SK-N-SH treated with all-trans-retinoic acid at 6 μM for 48 hours (cell line): ENCODE measurements at regions not wholly inside any gene's neighbourhood (a gene's known extent, or its start where the extent isn't known, plus 50 kb on each side); places are given as distances from the start of the nearest gene placed in this dataset.

Experiments used
- ATAC-seq: fragments of 200-7000 bp; cut with Tn5 transposase; 3 replicates; pipeline ENCODE4 v1.9.1; 2020; ENCODE audit warnings: mild to moderate bottlenecking, moderate library complexity
- ARNTL ChIP-seq: fragments of 450-650 bp; formaldehyde crosslinking; IDR thresholded peaks from 2 replicates; pipeline ENCODE4 v1.5.0; 2020; ENCODE audit warnings: low read depth, mild to moderate bottlenecking, moderate library complexity, borderline replicate concordance
- BACH2 ChIP-seq: fragments of 250-450 bp; sonication (Bioruptor Pico); IDR thresholded peaks from 2 replicates; pipeline ENCODE4 v1.9.0; 2021; ENCODE audit warnings: mild to moderate bottlenecking, borderline replicate concordance
- CREB5 ChIP-seq: fragments of 250-450 bp; sonication (Bioruptor Pico); IDR thresholded peaks from 2 replicates; pipeline ENCODE4 v1.5.1; 2020; ENCODE audit warnings: low read depth, mild to moderate bottlenecking, moderate library complexity
- ESRRG ChIP-seq: fragments of 250-450 bp; sonication (Bioruptor Pico); IDR thresholded peaks from 2 replicates; pipeline ENCODE4 v1.6.1; 2021; ENCODE audit warnings: mild to moderate bottlenecking
- ISL1 ChIP-seq: fragments of 250-450 bp; sonication (Bioruptor Pico); IDR thresholded peaks from 2 replicates; pipeline ENCODE4 v2.1.2; 2022; ENCODE audit warnings: mild to moderate bottlenecking, moderate library complexity
- OSR1 ChIP-seq: fragments of 250-450 bp; sonication (Bioruptor Pico); IDR thresholded peaks from 2 replicates; pipeline ENCODE4 v1.8.0; 2022; ENCODE audit warnings: moderate library complexity, mild to moderate bottlenecking, inconsistent platforms
- PATZ1 ChIP-seq: fragments of 250-450 bp; sonication (Bioruptor Pico); IDR thresholded peaks from 2 replicates; pipeline ENCODE4 v1.8.0; 2020; ENCODE audit warnings: mild to moderate bottlenecking, moderate library complexity, borderline replicate concordance
- POU6F1 ChIP-seq: fragments of 250-450 bp; sonication (Bioruptor Pico); IDR thresholded peaks from 2 replicates; pipeline ENCODE4 v1.8.0; 2021; ENCODE audit warnings: low read depth, mild to moderate bottlenecking, moderate library complexity, borderline replicate concordance
- PPARA ChIP-seq: fragments of 250-450 bp; sonication (Bioruptor Pico); IDR thresholded peaks from 2 replicates; pipeline ENCODE4 v1.5.0; 2020; ENCODE audit warnings: mild to moderate bottlenecking, borderline replicate concordance
- SNAI2 ChIP-seq: fragments of 250-450 bp; sonication (Bioruptor Pico); IDR thresholded peaks from 2 replicates; pipeline ENCODE4 v1.5.0; 2020; ENCODE audit warnings: mild to moderate bottlenecking, moderate library complexity
- TCF4 ChIP-seq: fragments of 250-450 bp; sonication (Bioruptor Pico); IDR thresholded peaks from 2 replicates; pipeline ENCODE4 v1.8.0; 2021; ENCODE audit warnings: mild to moderate bottlenecking, moderate library complexity, borderline replicate concordance
- TOX ChIP-seq: fragments of 250-450 bp; sonication (Bioruptor Pico); IDR thresholded peaks from 2 replicates; pipeline ENCODE4 v1.8.0; 2021; ENCODE audit warnings: mild to moderate bottlenecking, moderate library complexity, borderline replicate concordance
- TSHZ2 ChIP-seq: fragments of 250-450 bp; sonication (Bioruptor Pico); IDR thresholded peaks from 2 replicates; pipeline ENCODE4 v1.5.0; 2020; ENCODE audit warnings: mild to moderate bottlenecking, moderate library complexity
- ZC3H10 ChIP-seq: fragments of 250-450 bp; sonication (Bioruptor Pico); IDR thresholded peaks from 2 replicates; pipeline ENCODE4 v1.5.1; 2021; ENCODE audit warnings: mild to moderate bottlenecking, moderate library complexity
- ZFP3 ChIP-seq: fragments of 250-450 bp; sonication (Bioruptor Pico); IDR thresholded peaks from 2 replicates; pipeline ENCODE4 v1.5.0; 2020; ENCODE audit warnings: mild to moderate bottlenecking, moderate library complexity
- ZFP30 ChIP-seq: fragments of 450-650 bp; formaldehyde crosslinking; IDR thresholded peaks from 2 replicates; pipeline ENCODE4 v1.5.0; 2022; ENCODE audit warnings: mild to moderate bottlenecking, moderate library complexity
- ZNF8 ChIP-seq: fragments of 450-650 bp; formaldehyde crosslinking; IDR thresholded peaks from 2 replicates; pipeline ENCODE4 v1.5.0; 2020; ENCODE audit warnings: mild to moderate bottlenecking, moderate library complexity

GRCh38 chr2:122884889-122885288 lies 1129.4 kb downstream of the TSN start:
- no peak for ATAC-seq
- TF ChIP-seq TSHZ2 (no peak), ZC3H10 (no peak), ZNF8 (no peak), POU6F1 (CRISPR knock-in tag) (no peak), ESRRG (no peak), ISL1 (no peak), BACH2 (CRISPR knock-in tag) (no peak)

GRCh38 chr2:122885436-122885835 lies 1130.0 kb downstream of the TSN start:
- ATAC-seq, result no peak

More at GRCh38 chr2:122885436-122885835, 1130.0 kb downstream of the TSN start:
- TF ChIP-seq PATZ1 (CRISPR knock-in tag) (no peak), TOX (CRISPR knock-in tag) (no peak), CREB5 (CRISPR knock-in tag) (no peak), TCF4 (CRISPR knock-in tag) (no peak), ESRRG (no peak), TSHZ2 (no peak), ARNTL (no peak), SNAI2 (CRISPR knock-in tag) (no peak), ZFP30 (CRISPR knock-in tag) (no peak), ZC3H10 (no peak), POU6F1 (CRISPR knock-in tag) (no peak), PPARA (no peak), ZFP3 (CRISPR knock-in tag) (no peak), OSR1 (CRISPR knock-in tag) (no peak)
